ENCODE measurements at regions not wholly inside any gene's neighbourhood (a gene's known extent, or its start where the extent isn't known, plus 50 kb on each side); places are given as distances from the start of the nearest gene placed in this dataset.
"Not testable (repeated sequence)": the region's sequence is repeated elsewhere in the genome, so short reads cannot be mapped to it uniquely, and the experiment has no call there.

GRCh38 chr4:123537906-123538402, 141.4 kb downstream of the SPRY1 start:
- not testable (repeated sequence) for DNase-seq (ENCODE audit: low read depth)

- DNase-seq (ENCODE audit: low read depth): no peak
These were observed 149.3 kb downstream of the SPRY1 start for GRCh38 chr4:123545667-123546572.

- DNase-seq (ENCODE audit: low read depth): no peak
These were observed 150.0 kb downstream of the SPRY1 start for GRCh38 chr4:123546573-123547060.

- DNase-seq (ENCODE audit: low read depth): no peak
These were observed 150.9 kb downstream of the SPRY1 start for GRCh38 chr4:123547216-123548165.

- no peak for DNase-seq (ENCODE audit: low read depth)
These were observed 156.7 kb downstream of the SPRY1 start for GRCh38 chr4:123553279-123553678.

- DNase-seq (ENCODE audit: low read depth): no peak
These were observed 157.4 kb downstream of the SPRY1 start for GRCh38 chr4:123553733-123554637.

- no peak for DNase-seq (ENCODE audit: low read depth)
These were observed 158.2 kb downstream of the SPRY1 start for GRCh38 chr4:123554801-123555232.

- no peak for DNase-seq (ENCODE audit: low read depth)
These were observed 158.7 kb downstream of the SPRY1 start for GRCh38 chr4:123555233-123555806.

- DNase-seq (ENCODE audit: low read depth): no peak
These were observed 159.2 kb downstream of the SPRY1 start for GRCh38 chr4:123555807-123556273.

- DNase-seq (ENCODE audit: low read depth): no peak
These were observed 159.9 kb downstream of the SPRY1 start for GRCh38 chr4:123556526-123556925.

- no peak for DNase-seq (ENCODE audit: low read depth)
These were observed 161.4 kb downstream of the SPRY1 start for GRCh38 chr4:123557857-123558536.

GRCh38 chr4:123558865-123559264, 162.3 kb downstream of the SPRY1 start:
- DNase-seq (ENCODE audit: low read depth): no peak

GRCh38 chr4:123559955-123560871, 163.6 kb downstream of the SPRY1 start:
- DNase-seq (ENCODE audit: low read depth): no peak

GRCh38 chr4:123561525-123561924, 164.9 kb downstream of the SPRY1 start:
- no peak for DNase-seq (ENCODE audit: low read depth)

- DNase-seq (ENCODE audit: low read depth): no peak
These were observed 166.6 kb downstream of the SPRY1 start for GRCh38 chr4:123562994-123563750.

GRCh38 chr4:123564758-123565346, 168.3 kb downstream of the SPRY1 start:
- peak; percentile 75 for DNase-seq (ENCODE audit: low read depth)

GRCh38 chr4:123568936-123569335, 172.3 kb downstream of the SPRY1 start:
- DNase-seq (ENCODE audit: low read depth): no peak

- DNase-seq (ENCODE audit: low read depth): no peak
These were observed 172.9 kb downstream of the SPRY1 start for GRCh38 chr4:123569541-123569940.
